A172 (cell line): ENCODE measurements at regions not wholly inside any gene's neighbourhood (a gene's known extent, or its start where the extent isn't known, plus 50 kb on each side); places are given as distances from the start of the nearest gene placed in this dataset.

Source experiments
- DNase-seq: peaks from one replicate; pipeline ENCODE4 v3.0.0-alpha.2; 2015; ENCODE audit warnings: low spot score

- DNase-seq: no peak
Measured at GRCh38 chr13:82822935-82823334, 1059.3 kb downstream of the SLITRK1 start.

GRCh38 chr13:82817133-82817532, 1065.1 kb downstream of the SLITRK1 start:
- no peak for DNase-seq

DNA sequence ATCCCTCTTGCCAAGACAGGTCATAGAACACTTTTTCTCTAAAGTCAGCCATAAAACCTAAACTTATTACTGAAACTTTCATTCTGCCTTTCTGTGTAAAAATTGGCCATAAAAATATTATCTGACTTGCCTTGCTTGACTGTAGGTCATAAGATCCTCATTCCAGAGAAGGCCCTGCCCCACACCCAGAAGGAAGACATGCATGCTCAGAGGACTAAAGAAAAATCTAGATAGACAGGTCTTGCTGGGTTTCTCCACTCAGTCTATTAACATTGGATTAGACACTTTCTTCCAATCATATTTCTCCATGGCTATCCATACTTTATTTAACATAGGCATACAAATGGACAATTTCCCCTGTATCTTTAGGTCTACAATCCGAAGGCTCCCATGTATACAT, 1066.5 kb downstream of the SLITRK1 start:
- no peak for DNase-seq

- DNase-seq: no peak
Measured at GRCh38 chr13:82803341-82803740, 1078.9 kb downstream of the SLITRK1 start.

DNA sequence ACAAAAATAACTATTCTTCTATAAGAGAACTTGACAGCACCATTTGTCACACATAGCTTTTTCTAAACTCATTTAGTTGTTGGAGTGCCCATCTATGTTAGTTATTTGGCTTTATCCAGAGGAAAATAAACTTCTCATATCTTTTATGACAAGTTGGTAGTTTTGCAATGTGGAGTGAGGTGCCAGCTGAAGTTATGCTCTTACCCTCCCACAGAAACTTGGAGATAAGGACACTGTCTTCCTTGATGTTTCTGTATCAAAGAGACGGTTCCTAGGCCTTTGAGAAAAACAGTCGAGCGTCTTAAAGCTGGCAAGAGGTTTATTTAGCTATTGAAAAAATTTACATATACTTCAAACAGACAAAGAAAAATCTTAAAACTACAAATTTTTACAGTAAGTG, 1079.7 kb downstream of the SLITRK1 start:
- DNase-seq: no peak

GRCh38 chr13:82800391-82800790, 1081.9 kb downstream of the SLITRK1 start:
- peak; percentile 0 for DNase-seq

GRCh38 chr13:82797876-82798275, 1084.4 kb downstream of the SLITRK1 start:
- no peak for DNase-seq

DNA sequence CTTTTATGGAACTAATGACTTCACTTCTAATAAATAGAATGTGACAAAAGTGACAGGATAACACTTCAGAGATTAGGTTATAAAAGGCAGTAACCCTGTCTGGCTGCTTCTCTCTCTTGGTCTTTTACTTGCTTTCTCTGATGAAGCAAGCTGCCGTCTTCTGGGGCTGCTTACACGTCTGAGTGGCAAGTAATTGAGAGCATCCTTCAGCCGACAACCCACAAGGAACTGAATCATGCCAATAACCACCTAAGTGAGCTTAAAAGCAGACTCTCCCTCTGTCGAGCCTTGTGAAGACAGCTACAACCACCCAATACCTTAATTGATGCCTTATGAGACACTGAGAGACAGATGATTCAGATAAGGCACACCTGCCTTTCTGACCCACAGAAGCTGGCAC, 1091.2 kb downstream of the SLITRK1 start:
- DNase-seq: no peak

GRCh38 chr13:82772816-82773215, 1109.5 kb downstream of the SLITRK1 start:
- DNase-seq: no peak

DNA sequence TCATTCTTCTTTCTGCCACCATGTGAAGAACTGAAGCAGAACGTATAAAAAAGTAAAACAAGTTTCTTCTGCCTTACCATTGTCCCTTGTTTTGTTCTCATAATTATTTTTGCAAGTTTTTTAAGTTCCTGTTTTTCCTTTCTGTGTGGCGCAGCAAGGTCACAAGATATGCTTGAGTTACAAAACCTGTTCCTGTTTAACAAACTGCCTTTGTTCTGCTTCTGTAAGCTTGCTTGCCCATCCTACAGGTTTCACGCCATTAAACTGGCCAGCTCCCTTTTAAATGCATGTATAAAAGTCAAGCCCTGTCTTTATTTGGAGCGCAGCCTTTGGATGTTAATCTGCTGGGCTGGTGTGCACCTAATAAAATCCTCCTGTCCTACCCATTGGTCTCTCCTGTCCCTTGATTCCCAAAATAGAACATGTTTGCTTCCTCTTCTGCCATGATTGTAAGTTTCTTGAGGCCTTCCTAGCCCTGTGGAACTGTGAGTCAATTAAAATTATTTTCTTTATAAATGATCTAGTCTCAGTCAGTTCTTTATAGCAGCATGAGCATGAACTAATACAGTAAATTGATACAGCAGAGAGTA, 1115.4 kb downstream of the SLITRK1 start:
- DNase-seq: no peak

DNA sequence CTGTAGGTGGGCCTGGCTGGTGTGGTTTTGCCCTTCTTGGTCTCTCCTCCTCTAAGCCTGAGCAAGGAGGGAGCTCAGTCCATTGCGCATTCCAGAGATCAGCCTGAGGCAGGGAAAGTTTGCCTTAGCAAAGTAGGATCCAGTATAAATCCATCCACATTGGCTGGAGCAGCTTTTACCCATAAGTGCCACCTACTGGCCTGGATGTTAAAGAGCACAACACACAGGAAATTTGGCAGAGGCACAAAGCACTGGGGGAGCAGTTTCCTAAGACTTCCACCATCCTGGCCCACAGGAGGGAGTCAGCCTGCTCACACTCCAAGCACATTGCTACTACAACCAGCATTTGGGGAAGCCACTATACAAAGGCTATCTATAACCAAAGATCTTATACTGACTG, 1124.2 kb downstream of the SLITRK1 start:
- peak; percentile 36 for DNase-seq

DNA sequence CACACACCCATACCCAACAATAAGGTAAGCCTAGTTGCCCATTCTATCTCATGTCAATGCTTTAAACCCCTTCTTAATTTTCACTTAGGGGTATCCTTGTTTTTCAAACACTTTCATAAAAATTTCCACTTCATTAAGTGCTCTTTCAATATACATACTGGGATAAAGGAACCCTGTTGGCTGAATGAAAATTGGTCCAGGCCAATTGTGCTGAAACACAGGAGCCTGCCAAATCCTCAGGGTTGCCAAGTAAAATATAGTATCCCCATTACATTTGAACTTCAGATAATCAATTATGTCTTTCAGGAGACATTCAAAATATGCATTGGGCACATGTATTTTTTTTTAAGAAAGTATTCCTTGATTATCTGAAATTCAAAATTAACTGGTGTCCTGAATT, 1131.1 kb downstream of the SLITRK1 start:
- no peak for DNase-seq

DNA sequence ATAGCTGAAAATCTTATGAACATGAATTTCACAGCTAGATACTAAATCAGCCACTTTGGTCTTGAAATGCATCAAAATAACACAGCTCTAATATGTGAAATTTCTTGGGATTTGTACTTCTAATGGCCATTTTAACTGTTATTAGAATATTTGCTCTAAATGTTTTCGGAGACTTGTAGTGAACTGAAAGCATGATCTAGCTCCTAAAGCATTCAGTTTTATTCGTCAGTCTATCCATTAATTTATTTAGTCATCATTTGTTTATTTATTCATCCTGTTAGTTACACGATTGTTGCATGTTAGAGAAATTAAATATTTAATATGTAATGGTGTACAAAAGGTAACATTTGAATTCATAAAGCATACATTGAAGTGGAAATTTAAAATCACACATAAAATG, 1132.7 kb downstream of the SLITRK1 start:
- no peak for DNase-seq

GRCh38 chr13:82747958-82748357, 1134.3 kb downstream of the SLITRK1 start:
- DNase-seq: peak; percentile 5

DNA sequence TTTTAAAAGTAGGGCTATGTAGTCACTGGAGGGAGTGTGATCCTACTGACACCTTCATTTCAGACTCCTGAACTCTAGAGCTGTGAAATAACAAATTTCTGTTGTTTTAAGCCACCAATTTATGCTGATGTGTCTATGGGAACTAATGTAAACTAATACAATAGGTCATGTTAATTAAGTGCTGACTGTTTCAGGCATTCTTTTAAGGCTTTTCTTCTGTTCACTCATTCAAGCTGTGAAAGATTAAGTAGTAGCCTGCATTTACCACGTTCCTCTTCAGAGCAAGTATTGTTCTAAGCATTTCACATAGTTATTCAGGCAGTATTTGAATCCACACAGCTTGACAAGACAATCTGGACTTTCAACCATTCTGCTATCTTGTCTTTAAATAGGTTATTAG, 1135.0 kb downstream of the SLITRK1 start:
- no peak for DNase-seq

DNA sequence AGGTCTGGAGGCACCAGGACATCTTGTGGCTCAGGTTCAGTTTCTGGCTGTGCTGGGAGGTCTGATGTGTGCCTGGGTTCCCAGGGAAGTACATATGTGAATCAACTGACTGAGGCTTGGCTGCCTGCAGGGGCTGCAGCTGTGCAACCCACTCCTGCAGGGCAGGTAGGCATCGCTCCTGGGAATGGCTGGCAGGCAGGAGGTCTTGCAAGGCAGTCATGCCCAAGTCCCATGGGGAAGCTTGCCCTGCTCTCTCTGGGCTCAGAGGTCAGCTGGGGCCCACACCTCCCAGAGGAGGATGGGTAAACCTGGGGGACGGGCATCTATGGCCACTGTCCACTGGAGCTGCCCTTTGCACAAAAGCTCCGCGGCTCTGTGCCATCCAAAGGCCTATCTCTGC, 1141.8 kb downstream of the SLITRK1 start:
- no peak for DNase-seq

GRCh38 chr13:82739881-82740280, 1142.4 kb downstream of the SLITRK1 start:
- DNase-seq: no peak

GRCh38 chr13:82729401-82729800, 1152.9 kb downstream of the SLITRK1 start:
- no peak for DNase-seq

GRCh38 chr13:82720986-82721385, 1161.3 kb downstream of the SLITRK1 start:
- DNase-seq: no peak

DNA sequence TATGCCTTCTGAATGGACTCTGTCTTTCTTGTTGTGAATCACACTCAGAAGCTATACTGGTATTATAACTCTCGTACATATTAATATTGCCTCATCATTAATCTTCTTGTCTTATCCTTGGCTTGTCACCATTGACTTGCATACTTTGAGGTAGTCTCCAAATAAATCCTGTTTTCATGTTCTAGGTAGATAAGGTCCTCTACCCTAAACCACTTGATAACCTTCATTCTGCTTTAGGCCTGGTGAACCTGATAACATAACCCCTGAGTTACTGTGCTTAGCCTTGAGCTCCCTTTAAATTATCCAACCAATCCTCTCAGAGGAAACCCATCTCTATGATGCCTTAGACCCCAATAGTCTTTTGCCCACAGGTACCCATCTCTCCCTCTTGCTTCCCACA, 1162.3 kb downstream of the SLITRK1 start:
- no peak for DNase-seq

- peak; percentile 70 for DNase-seq
Measured at GRCh38 chr13:82717249-82717648, 1165.0 kb downstream of the SLITRK1 start.

DNA sequence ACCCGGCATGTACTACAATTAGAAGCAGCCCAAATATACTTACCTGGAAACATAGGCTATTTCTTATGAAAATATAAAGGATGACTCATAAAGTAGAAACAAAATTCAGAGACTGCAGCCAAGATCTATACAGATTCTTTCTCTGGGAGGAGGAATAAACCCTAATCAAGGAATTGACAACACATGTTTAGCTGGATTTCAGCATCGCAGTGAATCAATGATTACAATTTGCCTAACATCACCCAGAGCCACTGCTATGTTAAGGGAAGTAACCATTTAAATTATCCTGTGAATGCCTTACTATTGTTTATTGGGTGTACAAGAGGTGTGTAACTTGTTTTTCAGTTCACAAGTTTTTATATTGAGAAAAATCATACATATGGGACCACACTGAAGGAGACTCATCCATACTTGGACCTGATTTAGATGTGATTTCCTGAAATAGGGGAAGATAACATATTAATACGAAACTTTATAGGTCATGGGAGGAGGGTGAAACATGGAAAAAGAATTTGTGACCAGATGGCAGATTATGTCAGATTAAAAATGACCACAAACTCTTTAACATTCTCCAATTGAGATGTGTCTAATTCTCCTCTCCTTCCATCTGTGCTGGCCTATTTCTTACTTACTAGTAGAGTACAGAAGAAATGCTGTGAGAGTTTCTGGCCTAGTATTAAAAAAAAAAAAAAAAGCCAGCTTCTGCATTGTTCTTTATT, 1168.4 kb downstream of the SLITRK1 start:
- DNase-seq: peak; percentile 9

DNA sequence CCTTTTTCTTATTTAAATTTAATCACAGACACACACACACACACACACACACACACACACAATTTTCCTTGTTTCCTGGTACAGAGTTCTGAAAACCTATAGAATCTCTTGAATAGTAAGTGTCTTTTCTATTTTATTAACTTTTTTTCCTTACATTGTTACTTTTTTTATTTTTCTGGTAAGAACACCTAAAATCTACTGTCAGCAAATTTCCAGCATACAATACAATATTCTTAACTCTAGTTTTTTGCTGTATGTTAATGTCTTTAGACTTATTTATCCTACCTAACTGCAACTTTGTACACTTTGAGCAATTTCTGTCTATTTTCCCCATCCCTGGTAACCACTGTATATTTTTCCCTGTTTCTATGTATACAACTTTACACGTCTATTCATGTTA, 1179.8 kb downstream of the SLITRK1 start:
- no peak for DNase-seq

DNA sequence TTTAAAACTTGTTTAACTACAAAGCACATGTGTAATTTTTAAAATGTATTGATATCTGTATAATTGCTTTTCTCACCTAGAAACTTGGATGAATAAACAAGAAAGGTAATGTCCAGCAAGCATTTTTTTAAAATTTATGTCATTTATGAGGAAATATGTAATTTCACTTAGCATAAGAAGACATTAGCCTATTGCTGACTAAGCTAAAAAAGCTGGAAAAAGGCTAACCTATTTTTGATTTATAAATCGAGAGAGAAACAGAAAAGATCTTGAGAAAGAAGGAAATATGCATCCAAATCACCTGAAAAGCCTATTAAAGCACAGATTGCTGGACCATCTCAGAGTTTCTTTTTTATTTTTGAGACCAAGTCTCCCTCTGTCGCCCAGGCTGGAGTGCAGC, 1181.3 kb downstream of the SLITRK1 start:
- no peak for DNase-seq
